HuH-7 (cell line): ENCODE measurements at regions not wholly inside any gene's neighbourhood (a gene's known extent, or its start where the extent isn't known, plus 50 kb on each side); places are given as distances from the start of the nearest gene placed in this dataset.

Source experiments
- DNase-seq: peaks from one replicate; pipeline ENCODE4 v3.0.0; 2011; ENCODE audit warnings: low spot score

- no peak for DNase-seq
Measured at GRCh38 chr14:82362452-82362851, 828.8 kb upstream of the SEL1L start.

- no peak for DNase-seq
Measured at GRCh38 chr14:82365471-82365870, 831.8 kb upstream of the SEL1L start.

GRCh38 chr14:82366803-82367202 lies 833.1 kb upstream of the SEL1L start:
- peak; percentile 3 for DNase-seq

GRCh38 chr14:82379291-82379690 lies 845.6 kb upstream of the SEL1L start:
- no peak for DNase-seq

- DNase-seq, result no peak
Measured at GRCh38 chr14:82385048-82385447, 851.4 kb upstream of the SEL1L start.

- no peak for DNase-seq
Measured at GRCh38 chr14:82387699-82388098, 854.0 kb upstream of the SEL1L start.

GRCh38 chr14:82388488-82388887 lies 854.8 kb upstream of the SEL1L start:
- no peak for DNase-seq

- no peak for DNase-seq
Measured at GRCh38 chr14:82390586-82390985, 856.9 kb upstream of the SEL1L start.

GRCh38 chr14:82394916-82395315 lies 861.3 kb upstream of the SEL1L start:
- no peak for DNase-seq

GRCh38 chr14:82398256-82398655 lies 864.6 kb upstream of the SEL1L start:
- DNase-seq, result no peak

- no peak for DNase-seq
Measured at GRCh38 chr14:82403987-82404386, 870.3 kb upstream of the SEL1L start.

- DNase-seq, result no peak
Measured at GRCh38 chr14:82410064-82410463, 876.4 kb upstream of the SEL1L start.

- no peak for DNase-seq
Measured at GRCh38 chr14:82411298-82411697, 877.6 kb upstream of the SEL1L start.

- DNase-seq, result no peak
Measured at GRCh38 chr14:82412545-82412944, 878.9 kb upstream of the SEL1L start.

- DNase-seq, result no peak
Measured at GRCh38 chr14:82414853-82415539, 881.3 kb upstream of the SEL1L start.

GRCh38 chr14:82419933-82420332 lies 886.3 kb upstream of the SEL1L start:
- no peak for DNase-seq

GRCh38 chr14:82420871-82421270 lies 887.2 kb upstream of the SEL1L start:
- no peak for DNase-seq

- no peak for DNase-seq
Measured at GRCh38 chr14:82421286-82421685, 887.6 kb upstream of the SEL1L start.

- DNase-seq, result no peak
Measured at GRCh38 chr14:82422230-82422629, 888.6 kb upstream of the SEL1L start.

- DNase-seq, result no peak
Measured at GRCh38 chr14:82425261-82425660, 891.6 kb upstream of the SEL1L start.

GRCh38 chr14:82431031-82431430 lies 897.4 kb upstream of the SEL1L start:
- no peak for DNase-seq

GRCh38 chr14:82432301-82433105 lies 898.9 kb upstream of the SEL1L start:
- no peak for DNase-seq

GRCh38 chr14:82438436-82438835 lies 904.8 kb upstream of the SEL1L start:
- no peak for DNase-seq

GRCh38 chr14:82441270-82441669 lies 907.6 kb upstream of the SEL1L start:
- DNase-seq, result no peak
